ENCODE measurements at regions not wholly inside any gene's neighbourhood (a gene's known extent, or its start where the extent isn't known, plus 50 kb on each side); places are given as distances from the start of the nearest gene placed in this dataset.

- TF ChIP-seq CTCF (IDR thresholded peaks at IDR 0.05; ENCODE audit: low read depth, low read length, poor library complexity, severe bottlenecking) (no peak), EZH2phosphoT487 (IDR thresholded peaks at IDR 0.05; ENCODE audit: borderline replicate concordance, low read length) (no peak)
Observed at GRCh38 chr7:68441645-68442044, 1156.6 kb upstream of the AUTS2 start.

Measured in DOHH2 (cell line).